ENCODE measurements at regions not wholly inside any gene's neighbourhood (a gene's known extent, or its start where the extent isn't known, plus 50 kb on each side); places are given as distances from the start of the nearest gene placed in this dataset.
"Not testable (repeated sequence)": the region's sequence is repeated elsewhere in the genome, so short reads cannot be mapped to it uniquely, and the experiment has no call there.

GRCh38 chr16:51553314-51553713, 402.2 kb upstream of the SALL1 start:
- intact Hi-C loops (cut with micrococcal nuclease) = no loop called here

DNA sequence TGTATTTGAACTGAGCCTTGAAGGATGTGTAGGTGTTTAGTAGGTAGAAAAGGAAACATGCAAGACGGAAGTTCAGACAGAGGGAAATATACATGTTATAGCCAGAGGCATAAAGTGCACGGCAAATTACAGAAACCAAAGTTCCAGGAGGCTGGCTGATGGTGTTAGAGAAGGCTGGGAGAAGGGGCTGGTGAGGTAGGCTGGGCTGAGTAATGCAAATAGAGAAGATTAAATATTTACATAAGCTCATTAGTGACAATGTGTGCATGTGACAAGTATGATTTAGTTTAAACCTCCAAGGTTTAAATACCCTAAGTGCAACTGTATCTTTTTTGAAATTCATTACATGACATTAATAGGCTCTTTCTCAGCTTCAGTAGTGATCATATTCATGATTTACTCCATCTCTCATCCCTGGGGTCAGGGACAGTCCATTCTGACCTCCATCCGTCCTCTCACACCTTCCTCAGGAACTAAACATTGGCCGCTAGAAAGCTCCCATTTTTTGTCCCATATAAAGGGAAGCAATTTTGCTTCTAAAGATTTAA, 399.8 kb upstream of the SALL1 start:
- intact Hi-C loops (cut with micrococcal nuclease) = no loop called here

- intact Hi-C loops (cut with micrococcal nuclease) = no loop called here
Measured at GRCh38 chr16:51549836-51550235, 398.8 kb upstream of the SALL1 start.

DNA sequence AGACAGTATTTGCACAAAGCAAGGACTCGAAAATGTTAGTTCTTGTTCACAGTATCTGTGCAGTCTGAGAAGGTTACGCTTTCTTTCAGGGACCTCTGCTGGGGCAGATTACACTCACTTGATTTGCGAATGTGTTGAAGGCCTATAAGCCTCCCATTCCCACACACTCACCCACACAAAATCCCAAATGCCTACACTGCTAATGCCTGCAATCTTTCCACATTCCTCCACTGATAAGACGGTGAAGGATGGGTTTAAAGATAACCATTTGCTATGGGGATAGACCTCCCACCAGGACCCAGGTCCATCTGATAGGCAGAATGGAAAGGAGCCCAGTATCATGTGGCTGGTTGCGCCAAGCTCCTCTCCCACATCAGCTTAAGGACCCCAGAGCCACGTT, 394.9 kb upstream of the SALL1 start:
- intact Hi-C loops (cut with micrococcal nuclease) = no loop called here

GRCh38 chr16:51544851-51545467, 393.9 kb upstream of the SALL1 start:
- intact Hi-C loops (cut with micrococcal nuclease) = no loop called here

DNA sequence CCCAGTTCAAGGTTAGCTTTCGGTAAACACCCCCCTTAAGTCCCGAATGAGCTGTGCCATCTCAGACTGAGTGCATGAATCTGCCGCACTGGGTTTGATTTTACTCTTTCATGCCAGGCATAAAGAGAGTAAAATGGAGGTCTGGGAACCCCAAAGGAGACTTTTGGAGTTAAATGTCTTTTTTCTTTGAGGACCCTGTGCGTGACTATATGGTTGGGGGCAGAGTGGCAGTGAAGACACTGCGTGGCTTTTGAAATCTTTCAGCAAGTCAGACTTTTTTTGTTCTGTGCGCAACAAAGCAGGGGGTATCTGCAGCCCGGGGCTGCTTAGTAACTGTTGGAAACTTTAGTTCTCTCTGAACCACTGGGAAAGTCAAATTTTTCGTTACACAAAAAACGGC, 392.9 kb upstream of the SALL1 start:
- intact Hi-C loops (cut with micrococcal nuclease) = no loop called here

GRCh38 chr16:51542981-51543815, 392.1 kb upstream of the SALL1 start:
- intact Hi-C loops (cut with micrococcal nuclease) = no loop called here

GRCh38 chr16:51540259-51540658, 389.2 kb upstream of the SALL1 start:
- intact Hi-C loops (cut with micrococcal nuclease) = no loop called here

DNA sequence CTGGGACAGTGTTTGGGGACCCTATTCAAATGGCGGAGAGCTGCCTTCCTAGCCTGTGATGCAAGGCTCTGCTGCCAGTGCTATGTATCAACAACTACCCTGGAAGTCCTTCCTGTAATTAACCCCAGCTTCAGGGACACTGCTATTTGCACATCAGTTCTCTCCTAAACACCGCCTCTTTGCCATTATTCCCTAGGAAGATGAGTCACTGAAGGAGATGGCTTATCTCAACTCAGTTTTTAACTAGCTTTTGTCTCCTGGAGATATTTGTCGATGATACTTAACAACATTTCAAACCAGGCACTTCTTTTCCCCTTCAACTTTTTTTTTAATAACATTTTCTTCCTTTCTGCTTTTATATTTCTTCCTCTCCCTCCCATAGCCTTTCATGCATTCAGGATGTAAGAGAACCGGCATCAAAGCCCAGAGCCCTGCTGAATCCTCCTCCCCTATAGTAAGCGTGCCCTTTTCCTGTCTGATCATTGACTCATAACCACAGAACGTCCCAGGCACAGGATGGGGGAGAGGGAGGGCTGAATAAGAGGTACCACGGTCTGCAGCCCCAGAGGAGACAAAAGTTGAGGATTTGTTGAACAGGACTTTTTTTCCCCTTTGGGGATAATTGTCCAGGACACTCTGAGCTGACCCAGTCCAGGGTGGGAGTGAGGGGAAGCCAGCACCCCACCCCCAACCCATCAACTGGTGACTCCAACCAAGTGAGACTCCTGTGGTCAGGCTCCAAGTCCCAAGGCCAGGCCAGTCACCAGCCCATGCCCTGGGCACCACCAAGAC, 387.8 kb upstream of the SALL1 start:
- intact Hi-C loops (cut with micrococcal nuclease) = no loop called here

GRCh38 chr16:51535591-51535990, 384.5 kb upstream of the SALL1 start:
- intact Hi-C loops (cut with micrococcal nuclease) = no loop called here

GRCh38 chr16:51532551-51532950, 381.5 kb upstream of the SALL1 start:
- intact Hi-C loops (cut with micrococcal nuclease) = no loop called here

GRCh38 chr16:51531271-51531670, 380.2 kb upstream of the SALL1 start:
- intact Hi-C loops (cut with micrococcal nuclease) = no loop called here

DNA sequence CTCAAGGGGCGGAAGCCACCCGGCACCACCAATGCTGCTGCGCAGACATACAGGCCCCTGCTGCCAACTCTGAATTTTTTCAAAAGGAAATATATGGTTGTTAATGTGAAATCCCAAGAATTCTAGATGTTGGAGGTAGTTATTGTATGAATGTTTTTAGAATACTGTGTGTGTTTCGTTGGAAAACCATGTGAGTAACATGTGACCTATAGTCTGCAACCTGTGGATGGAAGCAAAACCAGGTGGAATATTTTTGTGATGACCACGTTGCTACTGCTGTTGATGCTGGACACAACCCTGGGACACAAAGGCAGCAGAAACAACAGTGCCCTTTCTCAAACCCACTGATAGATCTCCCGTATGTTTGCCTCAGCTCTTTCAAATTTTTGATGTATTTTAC, 376.3 kb upstream of the SALL1 start:
- intact Hi-C loops (cut with micrococcal nuclease) = no loop called here

GRCh38 chr16:51526621-51527020, 375.6 kb upstream of the SALL1 start:
- intact Hi-C loops (cut with micrococcal nuclease) = no loop called here

DNA sequence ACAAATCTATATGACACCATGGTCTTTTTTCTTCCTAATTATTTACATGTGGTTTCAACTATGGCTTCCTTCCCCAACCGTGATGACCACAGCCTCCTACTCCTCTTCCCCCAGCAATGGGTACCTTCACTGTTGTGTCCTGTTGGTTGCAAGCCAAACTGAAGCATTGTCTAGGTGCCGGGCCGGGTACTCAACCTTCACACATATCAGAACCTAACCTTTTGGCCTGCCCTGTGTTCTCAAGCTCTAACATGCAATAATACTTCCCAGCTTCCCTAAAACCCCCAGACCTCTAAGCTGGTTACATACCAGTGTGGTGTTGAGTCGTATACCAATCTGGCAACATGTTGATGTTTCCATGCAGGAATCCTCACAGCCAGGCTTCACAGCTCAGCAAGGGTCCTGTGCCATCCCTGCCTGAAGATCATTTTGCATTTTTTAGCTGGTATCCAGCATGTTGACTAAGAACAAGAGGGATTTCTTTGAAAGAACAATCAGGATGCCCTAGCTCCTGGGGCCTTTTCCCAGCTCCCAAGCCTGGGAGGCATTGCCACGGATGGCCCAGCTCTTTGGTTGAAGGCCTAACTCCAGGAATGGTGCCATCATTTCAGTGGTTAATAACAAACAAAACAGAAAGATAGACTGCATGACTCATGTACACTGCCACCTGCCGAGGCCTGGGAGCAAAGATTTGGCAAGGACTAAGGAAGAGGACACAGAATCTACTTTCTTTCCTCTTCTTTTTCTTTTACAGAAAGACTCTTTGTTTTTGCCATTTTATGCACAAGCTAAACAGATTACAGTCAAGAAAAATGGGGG, 373.7 kb upstream of the SALL1 start:
- intact Hi-C loops (cut with micrococcal nuclease) = no loop called here

DNA sequence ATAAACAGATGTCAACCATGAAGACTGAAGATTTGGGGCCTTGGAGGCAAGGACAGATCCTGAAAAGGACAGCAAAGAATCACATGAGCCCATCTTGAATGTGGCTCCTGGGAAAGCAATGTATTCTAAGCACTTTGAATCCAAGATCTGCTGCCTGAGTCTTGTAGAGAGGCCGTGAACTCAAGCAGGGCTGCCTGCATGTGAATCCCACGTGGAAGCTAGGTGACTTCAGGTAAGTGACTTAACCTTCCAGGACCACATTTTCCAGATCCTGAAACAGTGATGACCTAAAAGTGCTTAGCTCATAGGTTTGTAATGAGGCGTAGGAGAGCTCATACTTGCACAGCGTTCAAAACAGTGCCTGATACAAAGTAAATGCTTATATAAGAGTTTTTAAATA, 373.0 kb upstream of the SALL1 start:
- intact Hi-C loops (cut with micrococcal nuclease) = no loop called here

DNA sequence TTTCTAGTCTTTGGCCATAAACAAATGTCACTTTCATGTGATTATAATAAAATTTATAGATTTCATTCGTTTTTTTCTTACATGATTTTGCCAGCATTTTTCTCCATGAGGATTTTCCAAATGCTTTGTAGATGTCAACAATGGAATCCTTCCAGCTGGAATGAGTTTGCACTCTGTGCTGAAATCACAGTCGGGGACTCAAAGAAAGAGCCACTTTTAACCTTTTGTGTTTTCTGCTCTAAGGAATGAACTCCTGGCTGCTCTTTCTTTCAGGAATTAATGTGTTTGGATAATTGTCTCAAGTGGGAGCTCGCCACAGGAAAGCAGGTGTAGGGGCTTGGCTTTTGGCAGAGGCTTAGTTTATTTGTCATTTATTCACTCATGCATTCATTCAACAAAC, 372.3 kb upstream of the SALL1 start:
- intact Hi-C loops (cut with micrococcal nuclease) = no loop called here

- intact Hi-C loops (cut with micrococcal nuclease) = no loop called here
Measured at GRCh38 chr16:51522902-51523301, 371.8 kb upstream of the SALL1 start.

GRCh38 chr16:51516960-51517359, 365.9 kb upstream of the SALL1 start:
- intact Hi-C loops (cut with micrococcal nuclease) = not testable (repeated sequence)

- intact Hi-C loops (cut with micrococcal nuclease) = no loop called here
Measured at GRCh38 chr16:51510416-51510815, 359.3 kb upstream of the SALL1 start.

GRCh38 chr16:51509336-51509735, 358.3 kb upstream of the SALL1 start:
- intact Hi-C loops (cut with micrococcal nuclease) = no loop called here

Measured in T-helper 1 cell treated with Interleukin-12 subunit alpha and Interleukin-12 subunit beta and Interleukin-4 antibody, amounts not matched to agents 30 ng/mL and 1 ng/mL, for 36 hours (primary cell).